Caco-2 (cell line): ENCODE measurements at regions not wholly inside any gene's neighbourhood (a gene's known extent, or its start where the extent isn't known, plus 50 kb on each side); places are given as distances from the start of the nearest gene placed in this dataset.
A peak's percentile ranks its signal among the peaks of the same experiment; 100 is the strongest.

Experiments
- BruUV-seq: library from RNA; stranded (reverse); fragments of 400-500 nt; replicated peaks from 2 replicates; lab custom pipeline; 2021; lab: Mats Ljungman, UMichigan
- CTCF ChIA-PET: fragments of 300-600 bp; sonication (Branson Sonifier 250); formaldehyde crosslinking; loops from one replicate; lab custom pipeline; 2022; ENCODE audit warnings: antibody characterized with exemption; lab: Charles Lee
- POLR2A ChIA-PET: fragments of 300-600 bp; sonication (Branson Sonifier 250); formaldehyde crosslinking; loops from one replicate; lab custom pipeline; 2022; ENCODE audit warnings: antibody characterized with exemption; lab: Charles Lee
- DNase-seq, 2 experiments: peaks; one replicate each; pipeline versions ENCODE4 v3.0.0 to v3.0.0-alpha.2; 2020 to 2022
- H3K27me3 ChIP-seq: replicated peaks from 2 replicates; pipeline ENCODE4 v1.6.0; 2011; ENCODE audit warnings: low read length; ENCODE audit not compliant: control insufficient read depth, insufficient read depth
- H3K36me3 ChIP-seq: 2 replicates; pipeline ENCODE4 v1.5.1; 2011; ENCODE audit warnings: low read length; ENCODE audit not compliant: control insufficient read depth, insufficient read depth
- H3K4me1 ChIP-seq: fragments of 250-450 bp; sonication (Bioruptor Pico); 2 replicates; pipeline ENCODE4 v1.5.1; 2020; ENCODE audit warnings: mild to moderate bottlenecking
- H3K4me3 ChIP-seq: 2 replicates; pipeline ENCODE4 v1.5.1; 2011; ENCODE audit warnings: low read depth, mild to moderate bottlenecking, control low read depth, low read length
- H3K9me3 ChIP-seq: fragments of 250-450 bp; sonication (Bioruptor Pico); 2 replicates; pipeline ENCODE4 v1.5.1; 2020; ENCODE audit warnings: mild to moderate bottlenecking, moderate library complexity
- H3K27ac Mint-ChIP-seq: one replicate; pipeline ENCODE4 v1.8.0; 2022; ENCODE audit warnings: mixed read lengths; ENCODE audit not compliant: unreplicated experiment
- H3K27me3 Mint-ChIP-seq: one replicate; pipeline ENCODE4 v1.8.0; 2022; ENCODE audit warnings: mixed read lengths; ENCODE audit not compliant: insufficient read depth, unreplicated experiment
- H3K36me3 Mint-ChIP-seq: one replicate; pipeline ENCODE4 v1.8.0; 2022; ENCODE audit warnings: mild to moderate bottlenecking, mixed read lengths; ENCODE audit not compliant: insufficient read depth, unreplicated experiment
- H3K4me1 Mint-ChIP-seq: one replicate; pipeline ENCODE4 v1.8.0; 2022; ENCODE audit warnings: low read depth, mixed read lengths; ENCODE audit not compliant: unreplicated experiment
- H3K4me3 Mint-ChIP-seq: one replicate; pipeline ENCODE4 v1.8.0; 2022; ENCODE audit warnings: mild to moderate bottlenecking, moderate library complexity, mixed read lengths; ENCODE audit not compliant: unreplicated experiment
- H3K9me3 Mint-ChIP-seq: one replicate; pipeline ENCODE4 v1.8.0; 2022; ENCODE audit warnings: mixed read lengths; ENCODE audit not compliant: unreplicated experiment
- intact Hi-C: fragments of 100-400 bp; cut with micrococcal nuclease; formaldehyde crosslinking; loops from one replicate; pipeline ENCODE4 v1.10.0; 2022; ENCODE audit not compliant: unreplicated experiment
- TF ChIP-seq, protein P1 (sequence below), 2 experiments: fragments of 200-600 bp in 1 of 2; IDR thresholded peaks; 1 replicate in 1 of 2; 2 replicates in 1 of 2; pipeline versions ENCODE4 v1.5.1 to v1.8.0; 2011 to 2022; ENCODE audit warnings: antibody characterized with exemption in 1 of 2, control low read depth in 1 of 2, inconsistent platforms in 1 of 2, low read depth in 1 of 2, low read length in 1 of 2, mild to moderate bottlenecking in 1 of 2, moderate library complexity in 1 of 2; ENCODE audit not compliant: insufficient read depth in 1 of 2, severe bottlenecking in 1 of 2, unreplicated experiment in 1 of 2

DNA sequence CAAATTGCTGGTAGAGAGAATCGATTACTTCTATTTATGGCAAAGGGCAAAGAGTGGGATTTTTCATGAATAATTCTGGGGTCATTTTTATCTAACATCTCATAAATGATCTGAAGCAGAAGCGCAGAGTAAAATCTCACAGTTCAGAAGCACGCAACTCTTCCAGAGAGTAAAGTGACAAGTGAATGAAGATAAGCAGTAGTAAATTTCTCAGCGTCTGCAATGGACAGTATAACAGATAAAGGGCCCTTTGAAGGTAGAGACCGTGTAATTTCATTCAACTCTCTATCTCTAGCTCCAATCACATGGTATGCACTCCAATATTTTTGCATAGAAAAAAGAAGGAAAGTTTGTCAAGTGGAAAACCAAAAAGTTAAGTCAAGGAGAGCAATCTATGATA lies 521.1 kb upstream of the NECTIN3 start:
- no TSS peak for BruUV-seq
- no peak overlapping the region for H3K4me3 ChIP-seq
- no peaks in the 10 kb centered on the region for H3K27me3 ChIP-seq
- H3K9me3 ChIP-seq: no peaks in the 10 kb centered on the region
- no peaks in the 10 kb centered on the region for H3K36me3 ChIP-seq
- H3K27me3 Mint-ChIP-seq: no peaks in the 10 kb centered on the region
- peak overlapping the region; percentile 61 for H3K27ac Mint-ChIP-seq
- peaks cover 36% of the 10 kb centered on the region for H3K4me1 ChIP-seq
- peaks cover 24% of the 10 kb centered on the region for H3K9me3 Mint-ChIP-seq
- peak in 1 of 2 experiments; percentile 30 for DNase-seq
- TF ChIP-seq, protein P1, sequence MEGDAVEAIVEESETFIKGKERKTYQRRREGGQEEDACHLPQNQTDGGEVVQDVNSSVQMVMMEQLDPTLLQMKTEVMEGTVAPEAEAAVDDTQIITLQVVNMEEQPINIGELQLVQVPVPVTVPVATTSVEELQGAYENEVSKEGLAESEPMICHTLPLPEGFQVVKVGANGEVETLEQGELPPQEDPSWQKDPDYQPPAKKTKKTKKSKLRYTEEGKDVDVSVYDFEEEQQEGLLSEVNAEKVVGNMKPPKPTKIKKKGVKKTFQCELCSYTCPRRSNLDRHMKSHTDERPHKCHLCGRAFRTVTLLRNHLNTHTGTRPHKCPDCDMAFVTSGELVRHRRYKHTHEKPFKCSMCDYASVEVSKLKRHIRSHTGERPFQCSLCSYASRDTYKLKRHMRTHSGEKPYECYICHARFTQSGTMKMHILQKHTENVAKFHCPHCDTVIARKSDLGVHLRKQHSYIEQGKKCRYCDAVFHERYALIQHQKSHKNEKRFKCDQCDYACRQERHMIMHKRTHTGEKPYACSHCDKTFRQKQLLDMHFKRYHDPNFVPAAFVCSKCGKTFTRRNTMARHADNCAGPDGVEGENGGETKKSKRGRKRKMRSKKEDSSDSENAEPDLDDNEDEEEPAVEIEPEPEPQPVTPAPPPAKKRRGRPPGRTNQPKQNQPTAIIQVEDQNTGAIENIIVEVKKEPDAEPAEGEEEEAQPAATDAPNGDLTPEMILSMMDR (IDR thresholded peaks at IDR 0.05; ENCODE audit: insufficient read depth in 1 of 2, low read depth in 1 of 2, low read length in 1 of 2, severe bottlenecking in 1 of 2, unreplicated experiment in 1 of 2): no peak
- ChIA-PET POLR2A (no interaction called here), CTCF (no interaction called here)
- no peaks in the 10 kb centered on the region for H3K36me3 Mint-ChIP-seq
- H3K4me3 Mint-ChIP-seq: peak overlapping the region; percentile 49
- peaks cover 27% of the 10 kb centered on the region for H3K4me1 Mint-ChIP-seq
- intact Hi-C loops: loop anchor here (1.0 kb wide), 1 partner anchor 17 kb away; no protein-coding TSS in a partner anchor

DNA sequence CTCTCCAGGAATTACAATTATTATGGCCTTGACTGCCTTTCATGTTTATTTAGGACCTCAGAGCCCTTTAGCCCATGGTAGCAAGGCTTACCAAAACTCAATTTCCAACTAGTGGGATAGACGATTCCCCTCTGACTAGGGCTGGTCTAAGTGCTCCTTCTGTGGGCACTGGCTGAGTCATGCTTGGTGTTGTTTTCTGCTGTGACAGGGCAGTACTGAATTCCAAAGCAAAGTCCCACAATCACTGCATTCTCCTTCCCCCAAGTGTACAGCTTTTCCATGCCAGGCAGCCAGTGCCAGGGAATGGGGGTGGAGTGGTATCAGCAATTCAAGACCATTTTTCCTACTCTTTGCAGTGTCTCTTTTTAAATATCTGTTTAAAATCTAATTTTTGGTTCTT lies 509.0 kb upstream of the NECTIN3 start:
- intact Hi-C loops: no loop called here
- H3K4me3 ChIP-seq: no peak overlapping the region
- ChIA-PET POLR2A (no interaction called here), CTCF (no interaction called here)
- Mint-ChIP-seq H3K27me3 (no peaks in the 10 kb centered on the region), H3K27ac (no peak overlapping the region), H3K36me3 (peaks cover 4% of the 10 kb centered on the region), H3K4me1 (peaks cover 9% of the 10 kb centered on the region), H3K9me3 (peaks cover 46% of the 10 kb centered on the region), H3K4me3 (no peak overlapping the region)
- no peak for DNase-seq
- H3K4me1 ChIP-seq: peaks cover 22% of the 10 kb centered on the region
- H3K27me3 ChIP-seq: no peaks in the 10 kb centered on the region
- TF ChIP-seq, protein P1 (IDR thresholded peaks at IDR 0.05; ENCODE audit: insufficient read depth in 1 of 2, low read depth in 1 of 2, low read length in 1 of 2, severe bottlenecking in 1 of 2, unreplicated experiment in 1 of 2): no peak
- no peaks in the 10 kb centered on the region; the same call in 1 of the 2 replicates for H3K36me3 ChIP-seq
- no TSS peak for BruUV-seq
- H3K9me3 ChIP-seq: peaks cover 4% of the 10 kb centered on the region

DNA sequence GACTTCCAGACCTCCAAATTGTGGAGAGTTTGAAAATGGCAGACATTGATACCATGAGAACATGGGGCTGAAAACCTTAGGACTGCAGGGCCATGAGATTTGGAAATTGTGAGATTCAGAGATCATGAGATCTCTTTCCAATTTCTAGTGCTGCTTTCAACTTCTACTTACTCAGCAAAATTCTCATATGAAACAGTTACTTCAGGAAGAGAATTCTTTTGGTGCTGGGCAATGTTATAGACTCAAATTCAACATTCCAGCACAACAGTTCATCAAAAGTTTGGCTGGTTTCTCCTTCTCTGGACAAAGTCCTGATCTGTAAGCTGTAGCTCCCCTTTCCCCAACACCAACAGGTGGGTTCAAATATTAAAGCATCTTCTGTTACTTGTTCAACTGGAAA lies 506.9 kb upstream of the NECTIN3 start:
- CTCF ChIA-PET: no interaction called here
- no peak overlapping the region for H3K4me3 ChIP-seq
- no peak for DNase-seq

More for the DNA sequence above, 506.9 kb upstream of the NECTIN3 start:
- peaks cover 37% of the 10 kb centered on the region for H3K9me3 Mint-ChIP-seq
- POLR2A ChIA-PET: no interaction called here
- H3K27me3 ChIP-seq: no peaks in the 10 kb centered on the region
- BruUV-seq: no TSS peak
- H3K36me3 Mint-ChIP-seq: peaks cover 4% of the 10 kb centered on the region
- intact Hi-C loops: no loop called here
- no peaks in the 10 kb centered on the region; the same call in 1 of the 2 replicates for H3K36me3 ChIP-seq
- no peaks in the 10 kb centered on the region; the same call in none of the 2 replicates for H3K9me3 ChIP-seq
- no peak overlapping the region for H3K27ac Mint-ChIP-seq
- no peaks in the 10 kb centered on the region for H3K27me3 Mint-ChIP-seq
- TF ChIP-seq, protein P1 (IDR thresholded peaks at IDR 0.05; ENCODE audit: insufficient read depth in 1 of 2, low read depth in 1 of 2, low read length in 1 of 2, severe bottlenecking in 1 of 2, unreplicated experiment in 1 of 2): no peak
- H3K4me3 Mint-ChIP-seq: no peak overlapping the region
- H3K4me1 ChIP-seq: peaks cover 32% of the 10 kb centered on the region
- peaks cover 19% of the 10 kb centered on the region for H3K4me1 Mint-ChIP-seq
